OCI-LY1 (cell line): ENCODE measurements at regions not wholly inside any gene's neighbourhood (a gene's known extent, or its start where the extent isn't known, plus 50 kb on each side); places are given as distances from the start of the nearest gene placed in this dataset.

Source experiments
- H2AFZ ChIP-seq: fragments of 200-600 bp; sonication (generic), shearing (Covaris generic); 2 replicates; pipeline ENCODE4 v1.6.0; 2014; ENCODE audit warnings: antibody characterized with exemption, mild to moderate bottlenecking, low read length
- H3F3A ChIP-seq: fragments of 200-600 bp; sonication (generic), shearing (Covaris generic); 2 replicates; pipeline ENCODE4 v1.6.0; 2014; ENCODE audit warnings: mild to moderate bottlenecking, antibody characterized with exemption, low read length, moderate library complexity; ENCODE audit not compliant: insufficient read depth
- H3K27ac ChIP-seq: fragments of 200-600 bp; sonication (generic); 2 replicates; pipeline ENCODE4 v1.5.1; 2014; ENCODE audit warnings: low read length, mixed run types, mild to moderate bottlenecking, low read depth; ENCODE audit not compliant: poor library complexity, severe bottlenecking
- H3K27me3 ChIP-seq: fragments of 200-600 bp; sonication (generic); 2 replicates; pipeline ENCODE4 v1.6.0; 2014; ENCODE audit warnings: antibody characterized with exemption, mild to moderate bottlenecking, low read length, moderate library complexity; ENCODE audit not compliant: insufficient read depth
- H3K36me3 ChIP-seq: fragments of 200-600 bp; sonication (generic); 2 replicates; pipeline ENCODE4 v1.6.1; 2014; ENCODE audit warnings: mild to moderate bottlenecking, antibody characterized with exemption, low read length, moderate library complexity, mixed read lengths; ENCODE audit not compliant: insufficient read depth
- H3K4me1 ChIP-seq: fragments of 200-600 bp; sonication (generic); 2 replicates; pipeline ENCODE4 v1.5.1; 2014; ENCODE audit warnings: mild to moderate bottlenecking, low read length, moderate library complexity; ENCODE audit not compliant: insufficient read depth, severe bottlenecking
- H3K4me2 ChIP-seq: fragments of 200-600 bp; sonication (generic), shearing (Covaris generic); 2 replicates; pipeline ENCODE4 v1.6.1; 2014; ENCODE audit warnings: low read length
- H3K4me3 ChIP-seq: fragments of 200-600 bp; sonication (generic); 2 replicates; pipeline ENCODE4 v1.5.1; 2014; ENCODE audit warnings: low read length, low read depth, mild to moderate bottlenecking, mixed read lengths; ENCODE audit not compliant: poor library complexity, severe bottlenecking
- H3K79me2 ChIP-seq: fragments of 200-600 bp; shearing (Covaris generic); 2 replicates; pipeline ENCODE4 v1.6.1; 2016; ENCODE audit warnings: mixed run types, low read length, mixed read lengths; ENCODE audit not compliant: insufficient read depth
- H3K9ac ChIP-seq: fragments of 200-600 bp; sonication (generic), shearing (Covaris generic); 2 replicates; pipeline ENCODE4 v1.6.1; 2014; ENCODE audit warnings: mild to moderate bottlenecking, low read length, mixed read lengths
- H3K9me2 ChIP-seq: fragments of 200-600 bp; sonication (generic), shearing (Covaris generic); 2 replicates; pipeline ENCODE4 v1.6.1; 2014; ENCODE audit warnings: low read depth, mild to moderate bottlenecking, low read length, mixed read lengths
- H3K9me3 ChIP-seq: fragments of 200-600 bp; shearing (Covaris generic); 2 replicates; pipeline ENCODE4 v1.6.1; 2014; ENCODE audit warnings: low read length, mixed read lengths
- H4K20me1 ChIP-seq: fragments of 200-600 bp; sonication (generic), shearing (Covaris generic); 2 replicates; pipeline ENCODE4 v1.6.0; 2016; ENCODE audit warnings: mild to moderate bottlenecking, low read length; ENCODE audit not compliant: insufficient read depth
- EZH2 ChIP-seq: fragments of 200-600 bp; sonication (generic), shearing (Covaris generic); IDR thresholded peaks from 2 replicates; pipeline ENCODE4 v1.8.0; 2017; ENCODE audit warnings: borderline replicate concordance, mixed run types, mild to moderate bottlenecking, antibody characterized with exemption, low read length, moderate library complexity, mixed read lengths
- TF ChIP-seq, protein P1 (sequence below): fragments of 200-600 bp; sonication (generic), shearing (Covaris generic); IDR thresholded peaks from 2 replicates; pipeline ENCODE4 v1.5.1; 2017; ENCODE audit warnings: mild to moderate bottlenecking, antibody characterized with exemption, low read length, moderate library complexity, mixed read lengths

DNA sequence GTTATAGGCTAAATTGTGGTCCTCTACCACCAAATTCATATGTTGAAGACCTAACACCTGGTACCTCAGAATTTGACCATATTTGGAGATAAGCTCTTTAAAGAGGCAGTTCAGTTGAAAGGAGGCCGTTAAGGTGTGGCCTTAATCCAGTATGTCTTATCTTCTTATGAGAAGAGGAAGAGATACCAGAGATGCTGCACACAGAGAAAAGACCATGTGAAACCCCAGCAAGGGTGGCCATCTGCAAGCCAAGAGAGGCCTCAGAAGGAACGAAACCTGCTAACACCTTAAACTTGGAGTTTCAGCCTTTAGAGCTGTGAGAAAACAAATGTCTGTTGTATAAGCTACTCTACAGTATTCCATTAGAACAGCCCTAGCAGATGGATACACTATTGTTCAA, 528.1 kb upstream of the DCC start:
- H3K4me3 ChIP-seq = no peak overlapping the region
- H3F3A ChIP-seq = no peaks in the 10 kb centered on the region
- no peak overlapping the region for H3K27ac ChIP-seq
- no peaks in the 10 kb centered on the region for H3K4me1 ChIP-seq
- H3K9me3 ChIP-seq = no peaks in the 10 kb centered on the region
- H3K79me2 ChIP-seq = no peaks in the 10 kb centered on the region
- no peak overlapping the region for H3K4me2 ChIP-seq
- H3K9me2 ChIP-seq = no peaks in the 10 kb centered on the region
- no peaks in the 10 kb centered on the region for H4K20me1 ChIP-seq
- no peaks in the 10 kb centered on the region for H3K27me3 ChIP-seq
- H2AFZ ChIP-seq = no peak overlapping the region
- H3K36me3 ChIP-seq = no peaks in the 10 kb centered on the region
- H3K9ac ChIP-seq = no peak overlapping the region
- TF ChIP-seq EZH2 = no peak
- TF ChIP-seq, protein P1, sequence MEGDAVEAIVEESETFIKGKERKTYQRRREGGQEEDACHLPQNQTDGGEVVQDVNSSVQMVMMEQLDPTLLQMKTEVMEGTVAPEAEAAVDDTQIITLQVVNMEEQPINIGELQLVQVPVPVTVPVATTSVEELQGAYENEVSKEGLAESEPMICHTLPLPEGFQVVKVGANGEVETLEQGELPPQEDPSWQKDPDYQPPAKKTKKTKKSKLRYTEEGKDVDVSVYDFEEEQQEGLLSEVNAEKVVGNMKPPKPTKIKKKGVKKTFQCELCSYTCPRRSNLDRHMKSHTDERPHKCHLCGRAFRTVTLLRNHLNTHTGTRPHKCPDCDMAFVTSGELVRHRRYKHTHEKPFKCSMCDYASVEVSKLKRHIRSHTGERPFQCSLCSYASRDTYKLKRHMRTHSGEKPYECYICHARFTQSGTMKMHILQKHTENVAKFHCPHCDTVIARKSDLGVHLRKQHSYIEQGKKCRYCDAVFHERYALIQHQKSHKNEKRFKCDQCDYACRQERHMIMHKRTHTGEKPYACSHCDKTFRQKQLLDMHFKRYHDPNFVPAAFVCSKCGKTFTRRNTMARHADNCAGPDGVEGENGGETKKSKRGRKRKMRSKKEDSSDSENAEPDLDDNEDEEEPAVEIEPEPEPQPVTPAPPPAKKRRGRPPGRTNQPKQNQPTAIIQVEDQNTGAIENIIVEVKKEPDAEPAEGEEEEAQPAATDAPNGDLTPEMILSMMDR = no peak

DNA sequence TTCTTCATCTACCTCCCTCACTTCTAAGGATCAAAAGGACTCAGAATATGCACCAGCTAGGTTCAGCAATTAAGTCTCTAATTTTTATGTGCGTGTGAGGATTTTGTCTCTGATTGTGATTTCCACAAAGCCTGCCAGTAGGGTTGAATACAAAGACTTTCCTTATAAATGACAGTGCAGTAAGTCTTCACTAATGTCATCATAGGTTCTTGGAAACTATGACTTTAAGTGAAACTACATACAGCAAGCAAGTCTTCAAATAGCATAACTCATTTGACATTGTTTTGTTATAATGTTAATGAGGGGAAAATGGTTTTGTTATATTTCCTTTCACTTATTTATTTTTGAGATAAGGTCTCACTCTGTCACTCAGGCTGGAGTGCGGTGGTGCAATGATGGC, 526.3 kb upstream of the DCC start:
- Histone ChIP-seq H3K9me3 (no peaks in the 10 kb centered on the region), H2AFZ (no peak overlapping the region), H3K27ac (no peak overlapping the region), H3K79me2 (no peaks in the 10 kb centered on the region), H3K36me3 (no peaks in the 10 kb centered on the region), H3F3A (no peaks in the 10 kb centered on the region), H3K4me1 (no peaks in the 10 kb centered on the region), H4K20me1 (no peaks in the 10 kb centered on the region), H3K9ac (no peak overlapping the region), H3K4me2 (no peak overlapping the region), H3K9me2 (no peaks in the 10 kb centered on the region), H3K4me3 (no peak overlapping the region), H3K27me3 (no peaks in the 10 kb centered on the region)
- TF ChIP-seq, protein P1 = no peak
- no peak for TF ChIP-seq EZH2

DNA sequence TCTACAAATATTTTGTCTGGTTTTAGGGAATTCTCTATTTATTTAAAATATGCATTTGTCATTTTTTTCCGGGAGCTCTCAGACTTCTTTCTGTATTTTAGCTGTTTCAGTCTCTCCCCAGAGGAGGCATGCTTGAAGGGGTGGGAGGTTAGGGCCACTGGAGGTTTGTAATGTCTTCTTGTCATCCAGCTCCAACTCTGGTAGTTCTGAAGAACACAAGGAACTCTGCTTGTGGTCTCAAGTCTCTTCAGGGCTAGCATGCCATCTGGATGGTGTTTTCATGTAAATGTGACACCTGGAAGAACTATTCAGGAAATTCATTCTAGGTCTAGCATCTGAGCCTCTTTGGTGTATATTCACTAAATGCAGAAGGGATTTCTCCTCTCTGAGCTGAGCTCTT, 518.4 kb upstream of the DCC start:
- H4K20me1 ChIP-seq = no peaks in the 10 kb centered on the region
- H3K36me3 ChIP-seq = no peaks in the 10 kb centered on the region
- no peaks in the 10 kb centered on the region for H3K79me2 ChIP-seq
- no peaks in the 10 kb centered on the region for H3F3A ChIP-seq
- no peak overlapping the region for H2AFZ ChIP-seq
- no peaks in the 10 kb centered on the region for H3K4me1 ChIP-seq
- H3K9me2 ChIP-seq = no peaks in the 10 kb centered on the region
- TF ChIP-seq, protein P1 = no peak
- TF ChIP-seq EZH2 = no peak
- H3K4me2 ChIP-seq = no peak overlapping the region
- H3K9me3 ChIP-seq = no peaks in the 10 kb centered on the region
- H3K4me3 ChIP-seq = no peak overlapping the region
- H3K27ac ChIP-seq = no peak overlapping the region
- no peaks in the 10 kb centered on the region for H3K27me3 ChIP-seq
- H3K9ac ChIP-seq = no peak overlapping the region
